Esophagus muscularis mucosa (tissue), 3 donors: ENCODE measurements at regions not wholly inside any gene's neighbourhood (a gene's known extent, or its start where the extent isn't known, plus 50 kb on each side); places are given as distances from the start of the nearest gene placed in this dataset.

Experiments used
- POLR2AphosphoS5 ChIP-seq, 2 donors: sonication (generic); formaldehyde crosslinking; IDR thresholded peaks; one replicate each; pipeline ENCODE4 v1.6.1; 2017; ENCODE audit warnings: antibody characterized with exemption in 2 of 2
- TF ChIP-seq, protein P1 (sequence below), 3 experiments: fragments of 200-600 bp in 2 of 3; fragments of 450-650 bp in 1 of 3; sonication (generic) in 2 of 3; IDR thresholded peaks; one replicate each; pipeline ENCODE4 v1.5.1; 2017 to 2019; ENCODE audit warnings: antibody characterized with exemption in 3 of 3, mild to moderate bottlenecking in 2 of 3, moderate library complexity in 1 of 3

GRCh38 chr3:181418233-181418632 is 293.5 kb upstream of the SOX2 start:
- TF ChIP-seq POLR2AphosphoS5 (IDR thresholded peaks at IDR 0.05) = no peak
- TF ChIP-seq, protein P1, sequence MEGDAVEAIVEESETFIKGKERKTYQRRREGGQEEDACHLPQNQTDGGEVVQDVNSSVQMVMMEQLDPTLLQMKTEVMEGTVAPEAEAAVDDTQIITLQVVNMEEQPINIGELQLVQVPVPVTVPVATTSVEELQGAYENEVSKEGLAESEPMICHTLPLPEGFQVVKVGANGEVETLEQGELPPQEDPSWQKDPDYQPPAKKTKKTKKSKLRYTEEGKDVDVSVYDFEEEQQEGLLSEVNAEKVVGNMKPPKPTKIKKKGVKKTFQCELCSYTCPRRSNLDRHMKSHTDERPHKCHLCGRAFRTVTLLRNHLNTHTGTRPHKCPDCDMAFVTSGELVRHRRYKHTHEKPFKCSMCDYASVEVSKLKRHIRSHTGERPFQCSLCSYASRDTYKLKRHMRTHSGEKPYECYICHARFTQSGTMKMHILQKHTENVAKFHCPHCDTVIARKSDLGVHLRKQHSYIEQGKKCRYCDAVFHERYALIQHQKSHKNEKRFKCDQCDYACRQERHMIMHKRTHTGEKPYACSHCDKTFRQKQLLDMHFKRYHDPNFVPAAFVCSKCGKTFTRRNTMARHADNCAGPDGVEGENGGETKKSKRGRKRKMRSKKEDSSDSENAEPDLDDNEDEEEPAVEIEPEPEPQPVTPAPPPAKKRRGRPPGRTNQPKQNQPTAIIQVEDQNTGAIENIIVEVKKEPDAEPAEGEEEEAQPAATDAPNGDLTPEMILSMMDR (IDR thresholded peaks at IDR 0.05) = no peak
